ENCODE measurements at regions not wholly inside any gene's neighbourhood (a gene's known extent, or its start where the extent isn't known, plus 50 kb on each side); places are given as distances from the start of the nearest gene placed in this dataset.

- no peak for TF ChIP-seq POLR2A (IDR thresholded peaks at IDR 0.05; ENCODE audit: low read depth, low read length)
- no peak for TF ChIP-seq POLR2AphosphoS5 (IDR thresholded peaks at IDR 0.05; ENCODE audit: low read depth, low read length)
- TF ChIP-seq TAF1 (IDR thresholded peaks at IDR 0.05; ENCODE audit: low read depth, low read length) = no peak
- TF ChIP-seq POU2F2 (IDR thresholded peaks at IDR 0.05; ENCODE audit: low read depth, low read length) = no peak
- no peak for TF ChIP-seq SPI1 (IDR thresholded peaks at IDR 0.05; ENCODE audit: low read depth, low read length)
Observed at GRCh38 chr3:63051920-63052319, 176.7 kb upstream of the CADPS start.
